ENCODE measurements at regions not wholly inside any gene's neighbourhood (a gene's known extent, or its start where the extent isn't known, plus 50 kb on each side); places are given as distances from the start of the nearest gene placed in this dataset.
A peak's percentile ranks its signal among the peaks of the same experiment; 100 is the strongest.
"Not testable (repeated sequence)": the region's sequence is repeated elsewhere in the genome, so short reads cannot be mapped to it uniquely, and the experiment has no call there.

- DNase-seq, result peak; percentile 59
Observed at GRCh38 chr2:226308986-226309385, 490.6 kb downstream of the IRS1 start.

- no peak for DNase-seq
Observed at GRCh38 chr2:226308323-226308680, 491.3 kb downstream of the IRS1 start.

GRCh38 chr2:226307487-226308322 is 491.9 kb downstream of the IRS1 start:
- no peak for DNase-seq

- no peak for DNase-seq
Observed at GRCh38 chr2:226306969-226307368, 492.7 kb downstream of the IRS1 start.

- no peak for DNase-seq
Observed at GRCh38 chr2:226304308-226304707, 495.3 kb downstream of the IRS1 start.

- no peak for DNase-seq
Observed at GRCh38 chr2:226303707-226304106, 495.9 kb downstream of the IRS1 start.

GRCh38 chr2:226300196-226300886 is 499.3 kb downstream of the IRS1 start:
- DNase-seq, result no peak

- DNase-seq, result no peak
Observed at GRCh38 chr2:226299771-226300170, 499.8 kb downstream of the IRS1 start.

- DNase-seq, result no peak
Observed at GRCh38 chr2:226295681-226296080, 503.9 kb downstream of the IRS1 start.

- no peak for DNase-seq
Observed at GRCh38 chr2:226295123-226295522, 504.5 kb downstream of the IRS1 start.

- not testable (repeated sequence) for DNase-seq
Observed at GRCh38 chr2:226291281-226291680, 508.3 kb downstream of the IRS1 start.

- no peak for DNase-seq
Observed at GRCh38 chr2:226286916-226287315, 512.7 kb downstream of the IRS1 start.

- no peak for DNase-seq
Observed at GRCh38 chr2:226283796-226284195, 515.8 kb downstream of the IRS1 start.

- DNase-seq, result no peak
Observed at GRCh38 chr2:226282151-226282550, 517.5 kb downstream of the IRS1 start.

- not testable (repeated sequence) for DNase-seq
Observed at GRCh38 chr2:226280136-226280535, 519.5 kb downstream of the IRS1 start.

- DNase-seq, result no peak
Observed at GRCh38 chr2:226275215-226275614, 524.4 kb downstream of the IRS1 start.

- DNase-seq, result no peak
Observed at GRCh38 chr2:226274143-226274542, 525.5 kb downstream of the IRS1 start.

- no peak for DNase-seq
Observed at GRCh38 chr2:226273440-226273839, 526.2 kb downstream of the IRS1 start.

- no peak for DNase-seq
Observed at GRCh38 chr2:226272435-226272834, 527.2 kb downstream of the IRS1 start.

GRCh38 chr2:226270285-226271058 is 529.1 kb downstream of the IRS1 start:
- DNase-seq, result no peak

- no peak for DNase-seq
Observed at GRCh38 chr2:226267516-226268289, 531.9 kb downstream of the IRS1 start.

- DNase-seq, result peak; percentile 22
Observed at GRCh38 chr2:226256709-226257376, 542.8 kb downstream of the IRS1 start.

All from right hindlimb (tissue), 1 donor.